ENCODE measurements at regions not wholly inside any gene's neighbourhood (a gene's known extent, or its start where the extent isn't known, plus 50 kb on each side); places are given as distances from the start of the nearest gene placed in this dataset.

DNA sequence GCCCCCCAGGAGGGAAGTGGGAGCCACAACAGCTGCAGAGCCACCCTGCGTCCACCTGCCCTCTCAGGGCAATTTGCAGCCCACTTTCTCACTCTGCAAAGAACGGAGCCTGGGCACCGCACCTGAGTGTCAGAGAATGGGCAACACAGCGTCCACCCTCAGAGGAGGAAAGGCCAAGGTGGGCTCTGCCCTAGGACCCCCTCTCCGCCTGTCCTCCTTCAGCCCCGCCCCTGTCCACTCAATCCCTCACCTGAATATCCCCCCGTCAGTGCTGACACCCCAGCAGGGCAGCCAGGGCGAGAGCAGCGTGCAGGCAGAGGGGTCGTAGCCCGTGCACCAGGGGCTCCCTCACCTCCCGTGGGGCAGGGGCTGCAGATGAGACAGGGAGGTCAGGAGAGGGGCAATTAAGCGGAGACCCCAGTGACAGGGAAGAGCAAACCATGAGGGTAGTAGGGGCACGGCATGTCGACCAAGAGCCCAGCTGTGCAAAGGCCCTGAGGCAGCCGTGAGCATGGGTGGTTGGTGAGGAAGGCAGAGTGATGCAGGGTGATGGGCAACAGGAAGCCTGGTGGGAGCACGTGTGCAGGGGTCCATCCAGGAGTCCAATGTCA lies 140.3 kb downstream of the OLFM1 start:
- no peak for DNase-seq (ENCODE audit: extremely low spot score)
- ChIA-PET CTCF (no interaction called here), POLR2A (no interaction called here)
- TF ChIP-seq L3MBTL2 (conservative IDR thresholded peaks at IDR 0.05) (no peak), BHLHE40 (IDR thresholded peaks at IDR 0.05; ENCODE audit: borderline replicate concordance) (no peak), TARDBP (IDR thresholded peaks at IDR 0.05) (no peak), SUZ12 (IDR thresholded peaks at IDR 0.05) (no peak), SP1 (IDR thresholded peaks at IDR 0.05) (no peak), HDGF (IDR thresholded peaks at IDR 0.05; ENCODE audit: borderline replicate concordance) (no peak)
- TF ChIP-seq, protein P1, sequence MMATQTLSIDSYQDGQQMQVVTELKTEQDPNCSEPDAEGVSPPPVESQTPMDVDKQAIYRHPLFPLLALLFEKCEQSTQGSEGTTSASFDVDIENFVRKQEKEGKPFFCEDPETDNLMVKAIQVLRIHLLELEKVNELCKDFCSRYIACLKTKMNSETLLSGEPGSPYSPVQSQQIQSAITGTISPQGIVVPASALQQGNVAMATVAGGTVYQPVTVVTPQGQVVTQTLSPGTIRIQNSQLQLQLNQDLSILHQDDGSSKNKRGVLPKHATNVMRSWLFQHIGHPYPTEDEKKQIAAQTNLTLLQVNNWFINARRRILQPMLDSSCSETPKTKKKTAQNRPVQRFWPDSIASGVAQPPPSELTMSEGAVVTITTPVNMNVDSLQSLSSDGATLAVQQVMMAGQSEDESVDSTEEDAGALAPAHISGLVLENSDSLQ (IDR thresholded peaks at IDR 0.05) = no peak

DNA sequence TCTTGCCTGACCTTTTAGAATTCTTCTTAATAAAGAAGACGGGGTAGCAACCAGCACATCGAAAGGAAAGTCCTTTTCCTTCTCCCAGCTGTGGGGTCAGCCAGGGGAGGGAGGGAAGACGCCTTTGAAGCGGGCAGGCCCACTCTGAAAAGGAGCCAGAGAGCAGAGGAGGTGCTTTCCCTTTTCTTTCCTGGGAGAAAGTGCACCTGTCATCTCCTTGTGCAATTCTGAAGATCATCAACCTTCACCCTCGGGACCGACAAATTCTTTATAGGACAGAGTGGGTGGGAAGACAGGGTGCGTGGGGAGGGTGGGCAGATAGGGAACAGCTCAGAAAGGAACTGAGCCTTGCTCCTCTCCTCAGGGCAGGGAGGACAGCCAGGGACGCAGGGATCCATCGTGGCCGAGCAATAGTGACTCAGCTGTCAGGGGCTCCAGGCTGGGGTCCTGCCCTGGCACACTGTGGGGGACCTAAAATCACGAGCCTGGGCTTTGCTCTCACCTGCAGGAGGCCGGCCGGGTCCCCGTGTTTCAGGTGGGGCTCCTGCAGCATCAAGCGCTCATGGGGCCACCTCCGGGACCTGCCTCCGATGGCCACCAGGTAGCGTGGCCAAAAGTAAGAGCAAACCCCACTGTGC lies 141.0 kb downstream of the OLFM1 start:
- TF ChIP-seq BHLHE40 (IDR thresholded peaks at IDR 0.05; ENCODE audit: borderline replicate concordance) (no peak), ZNF384 (IDR thresholded peaks at IDR 0.05) (no peak), NFRKB (IDR thresholded peaks at IDR 0.05) (no peak), FOXM1 (IDR thresholded peaks at IDR 0.05; ENCODE audit: borderline replicate concordance) (no peak), SP1 (IDR thresholded peaks at IDR 0.05) (no peak), FOXK2 (IDR thresholded peaks at IDR 0.05) (no peak), TARDBP (IDR thresholded peaks at IDR 0.05) (no peak), L3MBTL2 (conservative IDR thresholded peaks at IDR 0.05) (no peak), ARNT (IDR thresholded peaks at IDR 0.05) (no peak), HDGF (IDR thresholded peaks at IDR 0.05; ENCODE audit: borderline replicate concordance) (no peak), FOXA1 (IDR thresholded peaks at IDR 0.05) (no peak), ELF4 (IDR thresholded peaks at IDR 0.05) (no peak), LEF1 (IDR thresholded peaks at IDR 0.05; ENCODE audit: borderline replicate concordance) (no peak), CTBP1 (IDR thresholded peaks at IDR 0.05; ENCODE audit: borderline replicate concordance) (no peak), SUZ12 (IDR thresholded peaks at IDR 0.05) (no peak)
- TF ChIP-seq, protein P1 (IDR thresholded peaks at IDR 0.05) = no peak
- no peak for DNase-seq (ENCODE audit: extremely low spot score)
- ChIA-PET CTCF (no interaction called here), POLR2A (no interaction called here)

DNA sequence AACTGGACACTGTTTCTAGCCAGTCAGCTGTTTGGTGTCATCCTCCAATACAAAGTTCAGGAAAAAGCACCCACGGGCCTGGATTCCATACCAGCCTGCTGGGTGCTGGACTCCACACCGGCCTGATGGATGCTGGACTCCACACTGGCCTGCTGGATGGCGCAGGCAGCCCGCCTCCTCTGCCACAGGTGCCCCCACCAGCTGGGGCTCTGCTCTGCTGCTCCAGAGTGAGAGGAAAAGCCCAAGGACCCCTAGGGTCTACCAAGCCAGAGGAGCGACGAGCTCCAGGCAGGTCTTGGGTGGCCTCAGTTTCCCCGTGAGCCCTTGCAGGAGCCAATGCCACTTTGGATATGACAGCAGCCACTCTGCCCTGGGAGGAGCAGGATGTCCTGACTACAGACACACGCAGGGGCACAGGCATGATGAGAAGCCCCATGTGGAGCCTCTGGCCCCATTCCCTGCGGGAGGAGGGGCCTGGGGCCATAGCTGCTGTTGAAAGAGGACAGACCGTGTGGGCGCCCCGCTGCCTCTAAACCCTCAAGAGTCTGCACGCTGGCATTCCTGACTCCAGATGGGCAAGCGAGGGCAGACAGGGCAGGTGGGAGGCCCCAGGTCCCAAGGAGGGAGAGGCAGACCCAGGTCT lies 141.6 kb downstream of the OLFM1 start:
- no peak for DNase-seq (ENCODE audit: extremely low spot score)
- POLR2A ChIA-PET = no interaction called here
- TF ChIP-seq ZNF384 (IDR thresholded peaks at IDR 0.05) (no peak), CTBP1 (IDR thresholded peaks at IDR 0.05; ENCODE audit: borderline replicate concordance) (no peak)
- CTCF ChIA-PET = no interaction called here

DNA sequence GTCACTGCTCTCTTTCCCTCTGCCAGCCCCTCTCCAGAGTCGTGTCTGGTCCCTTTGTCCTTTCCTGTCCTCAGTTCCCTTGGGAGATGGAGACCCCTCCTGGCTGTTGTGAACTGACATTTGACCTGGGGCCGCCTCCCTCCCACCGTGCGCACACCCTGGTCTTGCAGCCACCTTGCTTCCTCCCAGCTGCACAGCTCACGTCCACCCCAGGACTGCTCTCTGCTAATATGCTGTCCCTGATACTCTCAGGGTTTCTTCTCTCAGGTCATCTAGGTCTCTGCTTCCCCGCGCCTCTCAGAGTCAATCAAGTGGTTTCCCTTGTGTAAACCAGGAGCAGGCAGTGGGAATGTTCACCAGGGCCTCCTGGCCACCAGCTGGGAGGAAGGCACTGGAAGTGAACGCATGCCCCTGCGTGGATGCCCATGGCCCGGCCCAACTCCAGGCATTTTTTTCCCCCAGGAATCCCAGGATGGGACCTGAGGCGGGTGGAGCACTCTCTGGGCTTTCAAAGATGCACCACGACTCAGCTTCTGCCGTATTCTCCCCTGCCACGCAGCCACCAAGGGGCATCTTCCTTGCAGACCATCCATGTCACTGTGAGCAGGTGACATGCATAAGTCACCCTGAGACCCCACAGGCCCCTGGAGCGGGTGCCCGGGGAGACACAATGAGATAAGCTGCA lies 142.4 kb downstream of the OLFM1 start:
- no peak for DNase-seq (ENCODE audit: extremely low spot score)
- ChIA-PET POLR2A (no interaction called here), CTCF (interaction anchor here (0.8 kb wide), 1 partner anchor 58 kb away, joined by 4 read pairs; no protein-coding TSS in a partner anchor)
- TF ChIP-seq TARDBP (IDR thresholded peaks at IDR 0.05) (no peak), L3MBTL2 (conservative IDR thresholded peaks at IDR 0.05) (no peak), BHLHE40 (IDR thresholded peaks at IDR 0.05; ENCODE audit: borderline replicate concordance) (no peak), HDGF (IDR thresholded peaks at IDR 0.05; ENCODE audit: borderline replicate concordance) (no peak), SP1 (IDR thresholded peaks at IDR 0.05) (no peak), FOXK2 (IDR thresholded peaks at IDR 0.05) (no peak), FOXM1 (IDR thresholded peaks at IDR 0.05; ENCODE audit: borderline replicate concordance) (no peak), ARNT (IDR thresholded peaks at IDR 0.05) (no peak), ELF4 (IDR thresholded peaks at IDR 0.05) (no peak), ZNF384 (IDR thresholded peaks at IDR 0.05) (no peak), SUZ12 (IDR thresholded peaks at IDR 0.05) (no peak), NFRKB (IDR thresholded peaks at IDR 0.05) (no peak), CTBP1 (IDR thresholded peaks at IDR 0.05; ENCODE audit: borderline replicate concordance) (no peak), LEF1 (IDR thresholded peaks at IDR 0.05; ENCODE audit: borderline replicate concordance) (no peak), FOXA1 (IDR thresholded peaks at IDR 0.05) (no peak)
- TF ChIP-seq, protein P1 (IDR thresholded peaks at IDR 0.05) = no peak

DNA sequence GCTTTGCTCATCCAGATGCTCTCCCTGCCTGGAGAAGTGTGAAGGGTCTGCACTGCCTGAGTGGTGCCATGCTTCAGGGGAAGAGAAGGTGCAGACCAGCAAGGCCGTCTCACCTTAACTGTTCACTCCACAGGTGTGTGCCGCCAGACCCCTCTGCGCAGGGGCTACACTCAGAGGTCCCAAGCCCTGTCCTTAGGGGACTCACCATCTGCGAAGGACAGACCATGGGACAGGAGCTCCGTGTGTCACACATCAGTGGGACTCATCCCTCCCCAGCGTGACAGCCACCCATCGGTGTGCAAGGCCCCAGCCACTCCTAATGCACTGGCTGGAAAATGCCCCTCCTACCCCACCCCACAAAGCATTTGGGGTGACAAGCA lies 142.9 kb downstream of the OLFM1 start:
- no peak for DNase-seq (ENCODE audit: extremely low spot score)
- TF ChIP-seq L3MBTL2 (conservative IDR thresholded peaks at IDR 0.05) = no peak
- no peak for TF ChIP-seq ARNT (IDR thresholded peaks at IDR 0.05)
- no peak for TF ChIP-seq CTBP1 (IDR thresholded peaks at IDR 0.05; ENCODE audit: borderline replicate concordance)
- no peak for TF ChIP-seq FOXK2 (IDR thresholded peaks at IDR 0.05)
- TF ChIP-seq, protein P1 (IDR thresholded peaks at IDR 0.05) = no peak
- TF ChIP-seq LEF1 (IDR thresholded peaks at IDR 0.05; ENCODE audit: borderline replicate concordance) = no peak
- TF ChIP-seq FOXA1 (IDR thresholded peaks at IDR 0.05) = no peak
- no peak for TF ChIP-seq SUZ12 (IDR thresholded peaks at IDR 0.05)
- TF ChIP-seq HDGF (IDR thresholded peaks at IDR 0.05; ENCODE audit: borderline replicate concordance) = no peak
- TF ChIP-seq TARDBP (IDR thresholded peaks at IDR 0.05) = no peak
- no peak for TF ChIP-seq NFRKB (IDR thresholded peaks at IDR 0.05)
- TF ChIP-seq BHLHE40 (IDR thresholded peaks at IDR 0.05; ENCODE audit: borderline replicate concordance) = no peak
- TF ChIP-seq ELF4 (IDR thresholded peaks at IDR 0.05) = no peak
- TF ChIP-seq SP1 (IDR thresholded peaks at IDR 0.05) = no peak
- no peak for TF ChIP-seq ZNF384 (IDR thresholded peaks at IDR 0.05)
- no peak for TF ChIP-seq FOXM1 (IDR thresholded peaks at IDR 0.05; ENCODE audit: borderline replicate concordance)
- CTCF ChIA-PET = interaction anchor here (0.8 kb wide), 1 partner anchor 58 kb away, joined by 4 read pairs; no protein-coding TSS in a partner anchor
- POLR2A ChIA-PET = no interaction called here

All from HEK293T (cell line).